ENCODE measurements at regions not wholly inside any gene's neighbourhood (a gene's known extent, or its start where the extent isn't known, plus 50 kb on each side); places are given as distances from the start of the nearest gene placed in this dataset.

GRCh38 chr15:101551696-101552591 is 62.4 kb upstream of the PCSK6 start:
- TF ChIP-seq CTCF (IDR thresholded peaks at IDR 0.05; ENCODE audit: low read depth, low read length): no peak

GRCh38 chr15:101550124-101550523 is 60.6 kb upstream of the PCSK6 start:
- no peak for TF ChIP-seq CTCF (IDR thresholded peaks at IDR 0.05; ENCODE audit: low read depth, low read length)
- H3K4me3 ChIP-seq (ENCODE audit: low read depth, low read length): no peak overlapping the region

More at GRCh38 chr15:101551696-101552591, 62.4 kb upstream of the PCSK6 start:
- no peak overlapping the region for H3K4me3 ChIP-seq (ENCODE audit: low read depth, low read length)

DNA sequence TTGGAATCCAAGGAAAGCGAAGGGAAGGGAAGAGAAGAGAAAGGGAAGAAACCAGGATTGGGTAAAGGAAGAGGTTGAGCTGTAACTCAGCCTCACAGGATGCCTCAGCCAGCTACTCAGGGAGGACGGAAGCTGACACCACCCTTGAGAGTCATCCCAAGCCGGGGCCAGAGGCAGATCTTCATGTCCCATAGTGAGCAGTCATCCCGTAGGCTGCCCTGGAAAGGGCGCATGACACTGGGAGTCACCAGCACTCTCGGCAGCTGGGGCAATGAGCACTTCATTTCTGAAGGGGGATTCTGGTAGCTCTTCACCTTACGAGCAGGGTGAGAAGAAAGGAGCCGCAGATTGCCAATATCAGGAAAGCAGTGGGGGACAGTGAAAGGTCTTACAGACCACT is 60.1 kb upstream of the PCSK6 start:
- no peak for TF ChIP-seq CTCF (IDR thresholded peaks at IDR 0.05; ENCODE audit: low read depth, low read length)
- H3K4me3 ChIP-seq (ENCODE audit: low read depth, low read length): no peak overlapping the region

- TF ChIP-seq CTCF (IDR thresholded peaks at IDR 0.05; ENCODE audit: low read depth, low read length): no peak
- H3K4me3 ChIP-seq (ENCODE audit: low read depth, low read length): no peak overlapping the region
Observed at GRCh38 chr15:101547737-101548136, 58.2 kb upstream of the PCSK6 start.

- TF ChIP-seq CTCF (IDR thresholded peaks at IDR 0.05; ENCODE audit: low read depth, low read length): no peak
- H3K4me3 ChIP-seq (ENCODE audit: low read depth, low read length): no peak overlapping the region
Observed at GRCh38 chr15:101545548-101546505, 56.3 kb upstream of the PCSK6 start.

- H3K4me3 ChIP-seq (ENCODE audit: low read depth, low read length): no peak overlapping the region
- no peak for TF ChIP-seq CTCF (IDR thresholded peaks at IDR 0.05; ENCODE audit: low read depth, low read length)
Observed at GRCh38 chr15:101544613-101544945, 55.1 kb upstream of the PCSK6 start.
